ENCODE measurements at regions not wholly inside any gene's neighbourhood (a gene's known extent, or its start where the extent isn't known, plus 50 kb on each side); places are given as distances from the start of the nearest gene placed in this dataset.

DNA sequence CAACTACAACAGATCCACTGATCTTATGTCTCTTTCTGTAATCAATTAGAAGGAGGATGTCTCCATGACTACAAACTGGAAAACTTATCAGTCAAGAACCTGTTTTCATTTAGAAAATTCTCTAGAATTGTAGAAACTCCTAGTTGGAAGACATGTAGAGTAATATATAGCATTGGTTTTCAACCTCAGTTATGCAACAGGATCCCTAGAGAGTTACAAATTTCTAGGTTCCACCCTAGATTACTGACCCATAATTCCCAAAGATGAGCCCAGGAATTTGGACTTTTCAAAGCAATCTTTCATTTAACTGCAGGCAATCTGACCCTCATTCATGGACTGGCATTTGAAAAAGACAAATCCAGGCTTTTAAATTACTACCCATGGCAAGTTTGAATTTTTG is 116.9 kb upstream of the RAP2B start:
- TF ChIP-seq, protein P1, sequence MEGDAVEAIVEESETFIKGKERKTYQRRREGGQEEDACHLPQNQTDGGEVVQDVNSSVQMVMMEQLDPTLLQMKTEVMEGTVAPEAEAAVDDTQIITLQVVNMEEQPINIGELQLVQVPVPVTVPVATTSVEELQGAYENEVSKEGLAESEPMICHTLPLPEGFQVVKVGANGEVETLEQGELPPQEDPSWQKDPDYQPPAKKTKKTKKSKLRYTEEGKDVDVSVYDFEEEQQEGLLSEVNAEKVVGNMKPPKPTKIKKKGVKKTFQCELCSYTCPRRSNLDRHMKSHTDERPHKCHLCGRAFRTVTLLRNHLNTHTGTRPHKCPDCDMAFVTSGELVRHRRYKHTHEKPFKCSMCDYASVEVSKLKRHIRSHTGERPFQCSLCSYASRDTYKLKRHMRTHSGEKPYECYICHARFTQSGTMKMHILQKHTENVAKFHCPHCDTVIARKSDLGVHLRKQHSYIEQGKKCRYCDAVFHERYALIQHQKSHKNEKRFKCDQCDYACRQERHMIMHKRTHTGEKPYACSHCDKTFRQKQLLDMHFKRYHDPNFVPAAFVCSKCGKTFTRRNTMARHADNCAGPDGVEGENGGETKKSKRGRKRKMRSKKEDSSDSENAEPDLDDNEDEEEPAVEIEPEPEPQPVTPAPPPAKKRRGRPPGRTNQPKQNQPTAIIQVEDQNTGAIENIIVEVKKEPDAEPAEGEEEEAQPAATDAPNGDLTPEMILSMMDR (IDR thresholded peaks at IDR 0.05; ENCODE audit: low read depth, low read length): no peak
- TF ChIP-seq EZH2phosphoT487 (IDR thresholded peaks at IDR 0.05; ENCODE audit: low read depth): no peak
